ENCODE measurements at regions not wholly inside any gene's neighbourhood (a gene's known extent, or its start where the extent isn't known, plus 50 kb on each side); places are given as distances from the start of the nearest gene placed in this dataset.
"Not testable (repeated sequence)": the region's sequence is repeated elsewhere in the genome, so short reads cannot be mapped to it uniquely, and the experiment has no call there.

DNA sequence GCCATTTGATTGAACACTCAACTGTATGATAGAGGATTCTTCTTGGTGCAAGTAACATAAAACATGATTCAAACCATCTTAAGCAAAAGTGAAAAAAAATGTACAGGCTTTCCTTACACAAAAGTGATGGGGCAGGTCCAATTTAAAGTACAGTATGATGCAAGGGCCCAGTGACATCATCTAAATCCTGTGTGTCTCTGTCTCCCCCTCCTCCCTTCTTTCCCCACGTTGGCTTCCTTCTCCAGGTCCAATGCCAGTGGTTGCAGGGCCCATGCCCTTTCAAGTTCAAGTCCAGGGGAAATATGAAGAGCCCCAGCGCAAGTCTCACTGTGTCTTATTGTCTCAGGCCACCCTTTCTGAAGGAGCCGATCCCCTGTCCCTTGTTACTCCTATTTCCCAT lies 332.3 kb downstream of the SHQ1 start:
- H3K9me3 ChIP-seq (ENCODE audit: low read depth, low read length): no peaks in the 10 kb centered on the region
- no peaks in the 10 kb centered on the region for H3K27me3 ChIP-seq (ENCODE audit: insufficient read depth, low read length)
- H3K4me1 ChIP-seq (ENCODE audit: insufficient read depth, low read length): peaks cover 10% of the 10 kb centered on the region
- no peak overlapping the region for H3K4me3 ChIP-seq (ENCODE audit: low read length)

DNA sequence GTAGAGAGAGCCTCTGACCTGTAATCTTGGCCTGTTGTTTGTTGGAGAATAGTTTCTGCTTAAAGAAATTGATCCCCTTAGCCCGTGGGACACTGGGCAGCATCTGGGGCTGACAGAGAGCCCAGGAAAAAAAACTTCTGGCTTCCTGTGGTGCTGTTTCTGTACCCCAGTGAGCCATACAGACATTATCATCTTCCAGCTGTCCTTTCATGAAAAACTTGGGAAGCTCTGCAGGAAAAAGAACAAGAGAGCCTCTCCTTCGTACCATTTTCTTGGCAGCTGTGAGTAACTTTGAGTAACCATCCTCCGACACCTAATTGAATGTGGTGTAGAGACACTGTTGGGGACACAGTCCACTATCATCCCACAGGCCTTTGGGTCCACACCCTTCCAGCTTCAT lies 333.0 kb downstream of the SHQ1 start:
- H3K4me3 ChIP-seq (ENCODE audit: low read length): no peak overlapping the region
- no peaks in the 10 kb centered on the region for H3K9me3 ChIP-seq (ENCODE audit: low read depth, low read length)
- H3K27me3 ChIP-seq (ENCODE audit: insufficient read depth, low read length): no peaks in the 10 kb centered on the region
- peaks cover 8% of the 10 kb centered on the region for H3K4me1 ChIP-seq (ENCODE audit: insufficient read depth, low read length)

DNA sequence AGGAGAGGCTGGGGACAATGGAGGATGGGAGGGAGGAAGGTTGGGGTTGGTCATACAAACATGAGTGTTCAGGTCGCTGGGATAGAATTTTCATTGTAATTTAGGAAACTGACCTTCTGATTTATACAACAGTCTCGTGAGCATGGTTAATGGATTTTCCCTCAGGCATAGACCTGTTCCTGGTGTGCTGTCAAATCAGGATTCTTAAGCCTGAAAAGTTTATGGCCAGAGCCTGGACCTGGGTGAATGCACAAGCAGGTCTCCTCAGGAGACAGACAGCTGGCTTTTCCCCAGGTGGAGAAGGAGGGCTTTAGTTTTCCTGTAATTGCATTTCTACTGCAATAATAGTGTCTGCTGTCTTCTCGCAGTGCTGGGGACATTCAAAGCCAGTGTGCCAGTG lies 338.0 kb downstream of the SHQ1 start:
- Histone ChIP-seq H3K4me1 (ENCODE audit: insufficient read depth, low read length) (no peaks in the 10 kb centered on the region), H3K9me3 (ENCODE audit: low read depth, low read length) (no peaks in the 10 kb centered on the region), H3K4me3 (ENCODE audit: low read length) (no peak overlapping the region), H3K27me3 (ENCODE audit: insufficient read depth, low read length) (no peaks in the 10 kb centered on the region)

DNA sequence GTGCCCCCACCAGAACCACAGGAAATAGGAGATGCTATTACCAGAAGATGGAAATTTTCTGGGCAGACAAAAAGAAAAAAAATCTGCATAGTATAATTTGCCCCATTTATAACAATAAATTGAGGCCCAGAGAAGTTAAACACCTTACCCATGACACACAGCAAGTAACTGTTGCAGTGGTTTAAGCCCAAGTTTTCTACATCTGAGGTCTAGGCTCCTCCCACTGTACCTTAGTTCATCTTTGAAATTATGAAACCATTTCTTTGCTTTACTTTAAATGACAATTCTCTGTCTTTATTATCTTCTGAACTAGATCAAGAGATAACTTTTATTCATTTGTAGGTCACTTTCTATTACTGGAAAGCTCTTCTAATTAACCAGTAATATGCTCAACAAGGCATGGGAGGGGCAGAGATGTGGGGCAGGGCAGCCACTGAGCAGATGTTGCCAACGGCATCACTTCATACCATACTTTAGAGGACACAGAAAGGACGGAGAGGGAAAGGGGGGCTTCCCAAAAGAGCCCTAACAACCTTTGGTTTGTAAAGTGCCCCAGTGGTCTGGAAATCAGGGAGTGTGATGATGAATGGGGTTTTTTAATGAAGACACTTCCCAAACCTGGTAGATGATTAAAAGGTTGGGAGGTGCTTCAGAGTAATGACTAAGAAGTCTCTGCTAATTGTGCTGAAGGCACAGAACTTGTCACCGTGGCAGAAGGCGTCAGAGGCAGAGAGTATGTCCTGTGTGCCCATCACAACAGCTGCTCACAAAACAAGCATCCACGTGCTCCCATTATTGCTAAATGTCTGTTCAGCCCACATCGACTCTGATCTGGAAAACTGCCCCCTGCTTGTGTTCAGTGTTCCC lies 342.5 kb downstream of the SHQ1 start:
- no peaks in the 10 kb centered on the region for H3K27me3 ChIP-seq (ENCODE audit: insufficient read depth, low read length)
- H3K4me3 ChIP-seq (ENCODE audit: low read length): no peak overlapping the region
- H3K4me1 ChIP-seq (ENCODE audit: insufficient read depth, low read length): no peaks in the 10 kb centered on the region
- no peaks in the 10 kb centered on the region for H3K9me3 ChIP-seq (ENCODE audit: low read depth, low read length)

DNA sequence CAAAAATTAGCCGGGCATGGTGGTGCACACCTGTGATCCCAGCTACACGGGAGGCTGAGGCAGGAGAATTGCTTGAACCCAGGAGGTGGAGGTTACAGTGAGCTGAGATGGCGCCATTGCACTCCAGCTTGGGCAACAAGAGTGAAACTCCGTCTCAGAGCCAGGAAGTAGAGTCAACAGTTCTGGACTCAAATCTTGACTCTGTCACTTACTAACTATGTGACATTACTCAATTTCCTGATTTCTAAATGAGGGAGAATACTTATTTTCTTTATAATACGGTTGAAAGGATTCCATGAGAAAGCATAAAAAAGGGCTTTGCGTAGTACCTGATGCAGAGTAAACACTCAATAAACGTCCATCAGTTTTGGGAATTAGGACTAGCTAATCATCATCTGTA lies 350.7 kb downstream of the SHQ1 start:
- H3K4me3 ChIP-seq (ENCODE audit: low read length); H3K27me3 ChIP-seq (ENCODE audit: insufficient read depth, low read length); H3K9me3 ChIP-seq (ENCODE audit: low read depth, low read length): not testable (repeated sequence)
- peaks cover 41% of the 10 kb centered on the region for H3K4me1 ChIP-seq (ENCODE audit: insufficient read depth, low read length)

DNA sequence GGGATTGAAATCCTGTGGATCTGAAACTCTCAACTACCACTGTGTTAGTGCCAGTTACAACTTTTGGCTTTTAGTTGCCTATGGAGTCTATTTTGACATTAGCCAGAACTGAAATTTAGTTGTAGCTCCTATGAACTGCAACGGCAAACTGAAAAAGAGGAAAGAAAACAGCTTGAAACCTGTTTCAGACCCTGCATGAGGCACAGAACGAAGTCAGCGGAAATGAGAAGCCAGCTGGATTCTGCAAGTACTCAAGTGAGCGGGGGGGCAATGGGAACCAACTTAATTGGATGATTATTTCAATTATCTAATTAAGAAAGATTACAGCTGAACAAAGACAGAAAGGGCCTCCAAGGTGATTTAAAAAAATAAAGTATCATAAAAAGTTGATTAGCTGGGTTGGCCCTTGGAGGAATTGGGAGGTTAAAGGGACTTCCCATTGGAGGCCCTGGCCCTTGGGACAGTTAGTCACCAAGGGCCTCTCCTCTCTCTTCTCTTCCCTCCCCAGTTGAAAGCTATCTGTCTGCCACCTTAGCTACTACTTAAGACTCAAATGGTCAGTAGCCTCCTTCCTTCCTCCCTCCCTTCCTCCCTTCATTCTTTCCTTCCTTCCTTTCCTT lies 352.1 kb downstream of the SHQ1 start:
- no peak overlapping the region for H3K4me3 ChIP-seq (ENCODE audit: low read length)
- H3K27me3 ChIP-seq (ENCODE audit: insufficient read depth, low read length): no peaks in the 10 kb centered on the region
- H3K4me1 ChIP-seq (ENCODE audit: insufficient read depth, low read length): peaks cover 42% of the 10 kb centered on the region
- no peaks in the 10 kb centered on the region for H3K9me3 ChIP-seq (ENCODE audit: low read depth, low read length)

DNA sequence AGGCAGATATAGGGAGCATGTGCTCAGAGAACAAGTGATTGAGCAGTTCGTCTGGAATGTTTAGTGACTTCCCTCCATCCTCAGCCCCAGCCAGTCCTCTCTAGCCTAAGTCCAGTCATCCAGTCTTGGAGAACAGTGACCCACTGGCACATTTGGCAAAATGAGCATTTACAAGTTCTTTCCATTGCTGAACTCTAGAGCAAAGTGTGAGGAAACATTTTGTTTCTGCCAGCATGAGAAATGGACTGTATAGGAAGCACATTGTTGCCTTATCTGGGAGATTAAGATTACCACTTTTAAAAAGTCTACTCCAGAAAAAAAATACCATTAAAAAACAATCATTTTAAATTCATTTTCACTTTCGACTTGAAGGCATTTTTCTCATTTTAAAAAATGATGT lies 353.6 kb downstream of the SHQ1 start:
- no peak overlapping the region for H3K4me3 ChIP-seq (ENCODE audit: low read length)
- no peaks in the 10 kb centered on the region for H3K27me3 ChIP-seq (ENCODE audit: insufficient read depth, low read length)
- peaks cover 51% of the 10 kb centered on the region for H3K4me1 ChIP-seq (ENCODE audit: insufficient read depth, low read length)
- H3K9me3 ChIP-seq (ENCODE audit: low read depth, low read length): no peaks in the 10 kb centered on the region

DNA sequence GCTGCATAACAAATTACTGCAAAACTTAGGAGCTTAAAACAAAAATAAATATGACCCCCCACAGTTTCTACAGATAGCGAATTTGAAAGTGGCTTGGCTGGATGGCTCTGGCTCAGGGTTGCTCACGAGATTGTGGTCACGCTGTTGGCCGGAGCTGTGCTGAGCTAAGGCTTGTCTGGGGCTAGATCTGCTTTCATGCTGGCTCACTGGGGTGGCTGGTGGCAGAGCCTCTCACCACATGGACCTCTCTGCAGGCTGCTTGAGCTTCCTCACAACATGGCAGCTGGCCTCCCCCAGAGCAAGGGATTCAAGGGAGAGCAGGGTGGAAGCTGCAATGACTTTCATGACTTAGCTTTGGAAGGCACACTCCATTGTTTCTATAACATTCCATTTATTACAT lies 354.1 kb downstream of the SHQ1 start:
- Histone ChIP-seq H3K4me3 (ENCODE audit: low read length) (no peak overlapping the region), H3K27me3 (ENCODE audit: insufficient read depth, low read length) (no peaks in the 10 kb centered on the region), H3K4me1 (ENCODE audit: insufficient read depth, low read length) (peaks cover 51% of the 10 kb centered on the region), H3K9me3 (ENCODE audit: low read depth, low read length) (no peaks in the 10 kb centered on the region)

DNA sequence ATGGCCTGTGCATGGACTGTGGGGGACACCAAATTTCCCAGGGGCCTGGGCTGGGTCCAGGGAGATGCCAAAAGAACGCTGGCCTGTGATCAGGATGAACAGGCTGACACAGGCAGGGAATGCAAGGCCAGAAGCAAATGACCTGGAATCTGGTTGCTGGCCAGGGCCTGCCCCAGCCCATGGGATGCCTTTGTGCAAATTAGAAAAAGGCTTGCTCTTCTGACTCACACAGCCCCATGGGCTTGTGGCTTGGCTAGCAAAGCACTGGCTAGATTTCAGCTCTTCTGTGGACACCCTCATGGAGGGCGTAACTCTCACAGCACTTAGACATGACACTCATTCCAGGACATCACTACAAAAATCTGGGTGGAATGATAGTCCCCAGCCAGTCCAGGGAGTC lies 356.0 kb downstream of the SHQ1 start:
- Histone ChIP-seq H3K27me3 (ENCODE audit: insufficient read depth, low read length) (no peaks in the 10 kb centered on the region), H3K4me1 (ENCODE audit: insufficient read depth, low read length) (peaks cover 47% of the 10 kb centered on the region), H3K4me3 (ENCODE audit: low read length) (no peak overlapping the region), H3K9me3 (ENCODE audit: low read depth, low read length) (no peaks in the 10 kb centered on the region)

DNA sequence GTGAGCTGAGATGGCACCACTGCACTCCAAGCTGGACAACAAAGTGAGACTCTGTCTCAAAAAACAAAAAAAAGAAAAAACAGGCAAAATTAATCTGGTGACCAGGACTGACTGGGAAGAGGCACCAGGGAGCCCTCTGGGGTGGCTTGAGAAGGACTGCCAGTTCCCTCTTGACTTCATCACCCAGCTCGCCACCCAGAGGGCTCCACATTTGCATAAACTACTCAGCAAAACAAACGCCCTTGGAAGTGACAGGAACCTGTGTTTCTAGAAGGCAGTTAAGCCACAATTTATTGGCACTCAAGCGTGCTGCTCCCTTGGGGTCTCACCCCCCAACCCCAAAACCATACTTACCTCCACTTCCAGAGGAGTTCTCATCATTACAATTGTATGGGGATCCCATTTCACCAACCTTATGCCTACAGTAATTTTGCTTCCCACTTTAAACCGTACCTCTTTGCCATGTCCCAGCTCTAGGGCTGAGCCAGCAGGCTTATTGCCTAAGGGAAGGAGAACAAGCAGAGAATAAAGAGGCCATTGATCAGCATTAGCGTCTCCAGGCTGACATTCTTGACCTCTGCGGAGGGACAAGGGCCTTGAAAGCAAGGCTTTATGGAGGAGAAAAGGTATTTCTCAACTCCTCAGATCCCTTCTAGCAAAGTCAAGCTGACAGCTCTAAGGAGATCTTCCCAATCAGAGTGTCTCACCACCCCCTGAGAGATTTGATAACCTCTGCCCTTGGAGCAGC lies 357.4 kb downstream of the SHQ1 start:
- Histone ChIP-seq H3K27me3 (ENCODE audit: insufficient read depth, low read length) (no peaks in the 10 kb centered on the region), H3K4me3 (ENCODE audit: low read length) (no peak overlapping the region), H3K9me3 (ENCODE audit: low read depth, low read length) (no peaks in the 10 kb centered on the region), H3K4me1 (ENCODE audit: insufficient read depth, low read length) (peaks cover 40% of the 10 kb centered on the region)

DNA sequence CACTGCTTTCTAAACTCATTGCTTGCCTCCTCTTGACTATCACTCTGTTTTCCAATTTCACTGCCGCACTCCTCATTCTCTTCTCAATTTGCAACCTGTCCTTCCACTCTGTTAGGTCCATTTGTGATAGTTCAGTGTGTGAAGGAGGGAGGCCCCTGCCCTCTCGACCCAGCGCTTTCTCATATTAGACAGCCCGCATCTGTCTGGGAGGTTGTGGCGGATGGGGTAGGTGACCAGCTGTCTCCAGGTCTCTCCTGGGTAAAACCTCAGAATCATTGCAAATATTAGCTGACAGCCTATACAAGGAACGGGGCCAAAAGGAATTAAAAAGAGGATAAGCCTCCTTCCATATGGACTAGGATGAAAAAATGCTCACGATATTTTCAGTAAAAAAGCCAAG lies 358.3 kb downstream of the SHQ1 start:
- Histone ChIP-seq H3K9me3 (ENCODE audit: low read depth, low read length) (no peaks in the 10 kb centered on the region), H3K27me3 (ENCODE audit: insufficient read depth, low read length) (no peaks in the 10 kb centered on the region), H3K4me1 (ENCODE audit: insufficient read depth, low read length) (peaks cover 30% of the 10 kb centered on the region), H3K4me3 (ENCODE audit: low read length) (no peak overlapping the region)

DNA sequence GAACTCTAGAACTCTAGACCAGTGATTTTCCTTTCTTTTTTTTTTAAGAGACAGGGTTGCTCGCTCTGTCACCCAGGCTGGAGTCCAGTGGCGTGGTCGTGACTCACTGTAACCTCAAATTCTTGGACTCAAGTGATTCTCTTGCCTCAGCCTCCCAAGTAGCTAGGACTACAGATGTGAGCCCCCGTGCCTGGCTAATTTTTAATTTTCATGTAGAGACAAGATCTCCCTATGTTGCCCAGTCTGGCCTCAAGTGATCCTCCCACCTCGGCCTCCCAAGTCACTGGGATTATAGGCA lies 359.6 kb downstream of the SHQ1 start:
- H3K4me3 ChIP-seq (ENCODE audit: low read length): no peak overlapping the region
- no peaks in the 10 kb centered on the region for H3K9me3 ChIP-seq (ENCODE audit: low read depth, low read length)
- no peaks in the 10 kb centered on the region for H3K27me3 ChIP-seq (ENCODE audit: insufficient read depth, low read length)
- H3K4me1 ChIP-seq (ENCODE audit: insufficient read depth, low read length): peaks cover 23% of the 10 kb centered on the region

DNA sequence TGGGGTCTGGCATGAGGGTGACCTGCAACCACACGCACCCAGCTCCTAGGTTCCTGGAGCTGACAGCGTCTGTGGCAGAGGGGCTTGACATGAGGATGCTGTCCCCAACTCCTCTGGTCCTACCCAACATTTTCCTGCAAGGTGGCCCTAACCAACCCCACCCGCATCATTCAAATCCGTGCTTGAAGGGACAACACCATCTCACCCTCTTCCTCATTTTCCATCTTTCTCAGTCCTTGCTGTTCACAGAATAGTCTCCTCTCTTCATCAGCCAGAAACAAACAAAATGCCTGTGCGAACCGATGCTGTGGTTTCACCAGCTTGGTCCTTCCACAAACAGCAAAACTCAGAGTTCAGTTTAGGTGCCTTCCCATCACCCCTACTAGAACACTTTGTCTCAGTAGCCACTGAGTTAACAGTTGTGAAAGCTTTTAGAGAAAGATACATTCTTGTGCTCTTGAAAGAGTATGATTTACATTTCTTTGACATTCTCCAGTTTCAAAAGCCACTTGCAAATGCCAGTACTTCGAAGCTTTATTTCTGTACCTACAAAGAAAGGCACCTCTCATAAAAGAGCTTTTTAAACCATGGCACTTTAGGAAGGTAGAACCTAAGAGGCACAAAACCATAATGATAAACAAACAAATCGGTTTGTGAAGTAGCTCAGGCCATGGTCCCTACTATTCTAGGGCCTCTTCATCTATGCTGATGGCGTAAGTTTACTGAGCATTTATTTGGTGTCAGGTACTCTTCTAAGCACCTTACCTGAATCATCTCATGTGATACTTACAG lies 360.1 kb downstream of the SHQ1 start:
- no peaks in the 10 kb centered on the region for H3K27me3 ChIP-seq (ENCODE audit: insufficient read depth, low read length)
- H3K4me1 ChIP-seq (ENCODE audit: insufficient read depth, low read length): peaks cover 23% of the 10 kb centered on the region
- H3K4me3 ChIP-seq (ENCODE audit: low read length): no peak overlapping the region
- H3K9me3 ChIP-seq (ENCODE audit: low read depth, low read length): no peaks in the 10 kb centered on the region

DNA sequence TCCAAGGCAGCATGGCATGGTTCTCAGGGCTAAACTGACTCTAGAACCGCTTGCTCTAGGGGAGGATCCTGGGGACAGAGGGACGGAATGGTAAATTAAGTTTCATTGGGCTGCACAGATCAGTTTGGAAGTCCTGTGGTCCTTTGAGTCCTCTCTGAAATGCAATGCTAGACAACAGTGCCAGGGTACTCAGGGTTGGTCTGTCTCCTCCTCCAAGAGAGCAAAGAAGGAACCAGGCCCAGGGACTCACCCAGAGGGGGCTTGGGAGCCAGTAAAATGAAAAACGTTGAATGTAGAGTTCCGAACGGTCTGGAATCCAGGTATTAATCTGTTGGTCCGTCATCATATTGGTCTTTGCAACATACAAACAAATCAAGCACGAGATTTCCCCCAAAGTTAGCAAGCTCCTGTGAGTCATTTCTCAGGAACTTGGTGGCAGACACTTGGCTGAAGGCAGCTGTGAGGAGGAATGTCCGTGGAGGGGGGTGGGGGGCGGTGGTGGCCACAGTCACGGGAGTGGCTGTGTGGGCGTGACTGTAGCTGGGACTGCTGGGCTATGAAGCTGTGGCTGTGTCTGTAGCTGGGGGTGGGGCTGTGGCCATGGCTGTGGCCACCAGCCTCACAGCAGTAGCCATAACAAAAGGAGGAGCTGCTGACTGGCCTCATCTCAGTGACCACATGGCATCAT lies 361.0 kb downstream of the SHQ1 start:
- Histone ChIP-seq H3K4me1 (ENCODE audit: insufficient read depth, low read length) (peaks cover 28% of the 10 kb centered on the region), H3K9me3 (ENCODE audit: low read depth, low read length) (no peaks in the 10 kb centered on the region), H3K4me3 (ENCODE audit: low read length) (no peak overlapping the region), H3K27me3 (ENCODE audit: insufficient read depth, low read length) (no peaks in the 10 kb centered on the region)

Measured in mononuclear cell (primary cell).